ENCODE measurements at regions not wholly inside any gene's neighbourhood (a gene's known extent, or its start where the extent isn't known, plus 50 kb on each side); places are given as distances from the start of the nearest gene placed in this dataset.
"Not testable (repeated sequence)": the region's sequence is repeated elsewhere in the genome, so short reads cannot be mapped to it uniquely, and the experiment has no call there.

GRCh38 chr6:19612672-19613466 is 224.3 kb upstream of the ID4 start:
- in situ Hi-C loops (cut with MboI), result not testable (repeated sequence)

GRCh38 chr6:19613678-19614077 is 223.5 kb upstream of the ID4 start:
- POLR2A ChIA-PET, result no interaction called here
- Histone ChIP-seq H3K4me1 (replicated peaks in 1 of 2; ENCODE audit: control insufficient read depth in 2 of 2, insufficient read depth in 2 of 2, low read length in 2 of 2) (no peaks in the 10 kb centered on the region), H3K9ac (ENCODE audit: insufficient read depth in 1 of 2, low read depth in 2 of 2, low read length in 2 of 2) (no peak overlapping the region), H3K27me3 (ENCODE audit: control insufficient read depth in 2 of 2, insufficient read depth in 2 of 2, low read length in 2 of 2) (no peaks in the 10 kb centered on the region), H4K20me1 (replicated peaks; ENCODE audit: control insufficient read depth, insufficient read depth, low read length) (no peaks in the 10 kb centered on the region), H3K9me1 (ENCODE audit: control insufficient read depth, insufficient read depth, low read length) (no peaks in the 10 kb centered on the region), H3K36me3 (ENCODE audit: control insufficient read depth, insufficient read depth, low read length) (no peaks in the 10 kb centered on the region), H3K27ac (ENCODE audit: extremely low read depth, low read depth, low read length) (no peak overlapping the region), H3K4me2 (ENCODE audit: insufficient read depth, low read length) (no peak overlapping the region), H3K9me3 (replicated peaks; ENCODE audit: control insufficient read depth, insufficient read depth, low read depth, low read length) (peaks cover 2% of the 10 kb centered on the region), H3K79me2 (ENCODE audit: control insufficient read depth, insufficient read depth, low read length) (no peaks in the 10 kb centered on the region), H3K4me3 (no peak overlapping the region), H2AFZ (ENCODE audit: low read depth, low read length) (no peak overlapping the region)
- no peak for FAIRE-seq
- ATAC-seq, result no peak
- DNase-seq (ENCODE audit: extremely low read depth in 1 of 4, low spot score in 3 of 4), result no peak
- WGBS (ENCODE audit: insufficient coverage, low coverage, missing lambda C conversion rate), result 2% methylated on average over 5 of the region's 5 CpGs
- in situ Hi-C loops (cut with MboI), result no loop called here
- BruUV-seq (replicated peaks), result no TSS peak
- CTCF ChIA-PET (ENCODE audit: low intra/inter-chr PET ratio), result no interaction called here
- intact Hi-C loops (cut with micrococcal nuclease), result no loop called here
- TF ChIP-seq ZNF79 (CRISPR knock-in tag; IDR thresholded peaks at IDR 0.05; ENCODE audit: low read depth) (no peak), MAZ (CRISPR knock-in tag; conservative IDR thresholded peaks at IDR 0.05 in 1 of 2, IDR thresholded peaks at IDR 0.05 in 1 of 2) (no peak), SFPQ (IDR thresholded peaks at IDR 0.05; ENCODE audit: low read depth, low read length) (no peak), ILK (tag; IDR thresholded peaks at IDR 0.05; ENCODE audit: borderline replicate concordance, low read depth) (no peak), BRD9 (IDR thresholded peaks at IDR 0.05; ENCODE audit: low read depth, partially characterized antibody) (no peak), CEBPG (CRISPR knock-in tag; IDR thresholded peaks at IDR 0.05) (no peak), CEBPG (tag; conservative IDR thresholded peaks at IDR 0.05 in 1 of 2, IDR thresholded peaks at IDR 0.05 in 1 of 2) (no peak), PKNOX1 (IDR thresholded peaks at IDR 0.05) (no peak), KDM5B (IDR thresholded peaks at IDR 0.05; ENCODE audit: insufficient replicate concordance, low read depth, low read length) (no peak)

More at GRCh38 chr6:19612672-19613466, 224.3 kb upstream of the ID4 start:
- POLR2A ChIA-PET; BruUV-seq (replicated peaks); DNase-seq (ENCODE audit: extremely low read depth in 1 of 4, low spot score in 3 of 4); H3K4me2 ChIP-seq (ENCODE audit: insufficient read depth, low read length); H3K36me3 ChIP-seq (ENCODE audit: control insufficient read depth, insufficient read depth, low read length); H3K4me1 ChIP-seq (replicated peaks in 1 of 2; ENCODE audit: control insufficient read depth in 2 of 2, insufficient read depth in 2 of 2, low read length in 2 of 2); CTCF ChIA-PET (ENCODE audit: low intra/inter-chr PET ratio); H2AFZ ChIP-seq (ENCODE audit: low read depth, low read length); H3K27me3 ChIP-seq (ENCODE audit: control insufficient read depth in 2 of 2, insufficient read depth in 2 of 2, low read length in 2 of 2); H3K79me2 ChIP-seq (ENCODE audit: control insufficient read depth, insufficient read depth, low read length); FAIRE-seq; ATAC-seq; H3K9me3 ChIP-seq (replicated peaks; ENCODE audit: control insufficient read depth, insufficient read depth, low read depth, low read length); intact Hi-C loops (cut with micrococcal nuclease); H3K9ac ChIP-seq (ENCODE audit: insufficient read depth in 1 of 2, low read depth in 2 of 2, low read length in 2 of 2); H4K20me1 ChIP-seq (replicated peaks; ENCODE audit: control insufficient read depth, insufficient read depth, low read length); H3K4me3 ChIP-seq; H3K9me1 ChIP-seq (ENCODE audit: control insufficient read depth, insufficient read depth, low read length); H3K27ac ChIP-seq (ENCODE audit: extremely low read depth, low read depth, low read length): not testable (repeated sequence)
- WGBS (ENCODE audit: insufficient coverage, low coverage, missing lambda C conversion rate), result 2% methylated on average over 26 of the region's 27 CpGs
- peak; percentile 60 for TF ChIP-seq NFIC (IDR thresholded peaks at IDR 0.05)
